ENCODE measurements at regions not wholly inside any gene's neighbourhood (a gene's known extent, or its start where the extent isn't known, plus 50 kb on each side); places are given as distances from the start of the nearest gene placed in this dataset.

DNA sequence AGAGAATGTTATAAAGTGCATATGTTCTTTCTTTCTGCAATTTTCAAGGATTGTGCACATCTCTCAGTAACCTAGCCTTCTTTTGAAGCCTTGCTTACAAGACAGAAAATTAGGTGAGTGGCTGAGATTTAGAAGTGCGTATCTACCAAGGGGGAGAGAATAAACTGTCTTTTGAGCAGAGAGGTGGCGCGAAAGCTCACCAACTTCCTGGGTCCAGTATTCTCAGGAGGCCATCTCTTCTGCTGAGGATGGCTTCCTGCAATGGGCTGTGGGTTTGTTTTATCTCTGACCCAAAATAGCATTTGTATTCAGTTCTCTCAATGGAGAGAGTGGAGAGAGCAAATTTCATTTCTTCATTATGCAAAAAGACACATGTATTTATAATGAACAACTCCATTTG lies 75.4 kb upstream of the RPS23 start:
- intact Hi-C loops (cut with micrococcal nuclease; ENCODE audit: unreplicated experiment), result loop anchor here (5.0 to 10.0 kb wide), 5 partner anchors 141 to 1209 kb away; partner anchors contain the start of genes TMEM167A and XRCC4
- Histone ChIP-seq H2AFZ (ENCODE audit: low read length) (no peak overlapping the region), H3K36me3 (replicated peaks in 1 of 2; ENCODE audit: control insufficient read depth in 1 of 2, insufficient read depth in 2 of 2, low read length in 2 of 2) (no peaks in the 10 kb centered on the region), H3K4me2 (ENCODE audit: low read depth, low read length) (no peak overlapping the region), H3K4me3 (replicated peaks in 1 of 3; ENCODE audit: insufficient read depth in 1 of 3, low read depth in 2 of 3, low read length in 3 of 3) (no peak overlapping the region), H3K27me3 (ENCODE audit: control insufficient read depth in 1 of 2, insufficient read depth in 2 of 2, low read length in 2 of 2) (no peaks in the 10 kb centered on the region; a peak in 1 of 5 replicates), H3K9ac (ENCODE audit: insufficient read depth, low read depth, low read length) (no peak overlapping the region), H3K27ac (ENCODE audit: extremely low read length, insufficient read depth, low read length) (no peak overlapping the region), H4K20me1 (ENCODE audit: insufficient read depth, low read length) (no peaks in the 10 kb centered on the region), H3K79me2 (ENCODE audit: insufficient read depth, low read length) (no peaks in the 10 kb centered on the region), H3K4me1 (ENCODE audit: insufficient read depth, low read length) (peaks cover 31% of the 10 kb centered on the region), H3K9me3 (ENCODE audit: low read length) (no peaks in the 10 kb centered on the region)
- no TSS peak for BruUV-seq (replicated peaks)
- no peak for FAIRE-seq
- WGBS (ENCODE audit: low lambda C conversion rate), result 100% methylated on average over 3 of the region's 3 CpGs
- TF ChIP-seq ZNF274 (CRISPR knock-in tag; IDR thresholded peaks at IDR 0.05), result no peak
- no peak for TF ChIP-seq ZNF674 (CRISPR knock-in tag; IDR thresholded peaks at IDR 0.05; ENCODE audit: low read depth)
- no peak for TF ChIP-seq ZNF33A (CRISPR knock-in tag; IDR thresholded peaks at IDR 0.05; ENCODE audit: borderline replicate concordance)
- no peak for TF ChIP-seq GABPB1 (CRISPR knock-in tag; IDR thresholded peaks at IDR 0.05)
- no peak for TF ChIP-seq FOXC1 (CRISPR knock-in tag; IDR thresholded peaks at IDR 0.05; ENCODE audit: borderline replicate concordance)
- no peak for TF ChIP-seq ZNF570 (CRISPR knock-in tag; IDR thresholded peaks at IDR 0.05; ENCODE audit: borderline replicate concordance)
- no peak for TF ChIP-seq SRF (IDR thresholded peaks at IDR 0.05; ENCODE audit: low read depth, low read length)
- no peak for TF ChIP-seq RORA (CRISPR knock-in tag; IDR thresholded peaks at IDR 0.05)
- TF ChIP-seq TARDBP (CRISPR knock-in tag; IDR thresholded peaks at IDR 0.05), result no peak
- no peak for TF ChIP-seq ARNTL (CRISPR knock-in tag; IDR thresholded peaks at IDR 0.05)
- TF ChIP-seq FOXK2 (IDR thresholded peaks at IDR 0.05), result no peak
- TF ChIP-seq, protein P1, sequence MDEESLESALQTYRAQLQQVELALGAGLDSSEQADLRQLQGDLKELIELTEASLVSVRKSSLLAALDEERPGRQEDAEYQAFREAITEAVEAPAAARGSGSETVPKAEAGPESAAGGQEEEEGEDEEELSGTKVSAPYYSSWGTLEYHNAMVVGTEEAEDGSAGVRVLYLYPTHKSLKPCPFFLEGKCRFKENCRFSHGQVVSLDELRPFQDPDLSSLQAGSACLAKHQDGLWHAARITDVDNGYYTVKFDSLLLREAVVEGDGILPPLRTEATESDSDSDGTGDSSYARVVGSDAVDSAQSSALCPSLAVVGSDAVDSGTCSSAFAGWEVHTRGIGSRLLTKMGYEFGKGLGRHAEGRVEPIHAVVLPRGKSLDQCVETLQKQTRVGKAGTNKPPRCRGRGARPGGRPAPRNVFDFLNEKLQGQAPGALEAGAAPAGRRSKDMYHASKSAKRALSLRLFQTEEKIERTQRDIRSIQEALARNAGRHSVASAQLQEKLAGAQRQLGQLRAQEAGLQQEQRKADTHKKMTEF (CRISPR knock-in tag; IDR thresholded peaks at IDR 0.05), result no peak
- no peak for TF ChIP-seq PCBP2 (optimal IDR thresholded peaks at IDR 0.05; ENCODE audit: low read depth, low read length, poor library complexity, severe bottlenecking)
- no peak for TF ChIP-seq EZH2 (conservative IDR thresholded peaks at IDR 0.05; ENCODE audit: low read depth, low read length)
- TF ChIP-seq CBX1 (IDR thresholded peaks at IDR 0.05; ENCODE audit: low read depth), result no peak
- no peak for TF ChIP-seq ZNF773 (CRISPR knock-in tag; IDR thresholded peaks at IDR 0.05; ENCODE audit: borderline replicate concordance)
- TF ChIP-seq ZNF205 (CRISPR knock-in tag; IDR thresholded peaks at IDR 0.05), result no peak
- in situ Hi-C loops (cut with HindIII; ENCODE audit: extremely low pct_ligation_motif_present, low pct_unique_long_range_greater_than_20kb), result loop anchor here (5.0 to 25.0 kb wide), 4 partner anchors 284 to 1209 kb away; partner anchors contain the start of genes TMEM167A and XRCC4
- POLR2A ChIA-PET, result interaction anchor here (1.6 kb wide), 1 partner anchor 34 kb away, joined by 6 read pairs; no protein-coding TSS in a partner anchor
- no peak for ATAC-seq
- no peak for DNase-seq (ENCODE audit: low spot score)
- CTCF ChIA-PET (ENCODE audit: low intra/inter-chr PET ratio, low total read pairs), result no interaction called here

All from HepG2 (cell line).